ENCODE measurements at regions not wholly inside any gene's neighbourhood (a gene's known extent, or its start where the extent isn't known, plus 50 kb on each side); places are given as distances from the start of the nearest gene placed in this dataset.

DNA sequence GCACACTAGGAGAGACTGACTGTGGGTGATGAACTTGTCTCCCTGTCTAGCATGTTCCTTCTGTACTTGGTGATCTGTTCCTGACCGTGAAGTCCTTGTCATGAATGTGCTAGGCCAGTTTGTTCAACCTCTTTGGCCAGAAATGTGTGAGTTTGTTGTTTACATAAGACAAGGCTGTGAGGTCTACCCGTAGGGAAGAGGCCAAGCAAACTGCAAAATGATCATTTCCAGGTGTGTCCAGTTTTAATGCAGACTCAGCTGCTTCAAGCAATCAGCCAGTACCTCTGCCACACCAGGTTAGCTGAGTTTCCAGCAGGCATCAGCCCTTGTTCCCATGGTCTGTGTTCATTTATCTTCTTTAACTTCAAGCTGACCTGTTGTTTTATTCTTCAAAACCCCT lies 440.2 kb downstream of the FUT8 start:
- TF ChIP-seq CTCF (IDR thresholded peaks at IDR 0.05) = no peak
- no peak for TF ChIP-seq EP300 (IDR thresholded peaks at IDR 0.05)
- TF ChIP-seq POLR2A (IDR thresholded peaks at IDR 0.05) = no peak
